ENCODE measurements at regions not wholly inside any gene's neighbourhood (a gene's known extent, or its start where the extent isn't known, plus 50 kb on each side); places are given as distances from the start of the nearest gene placed in this dataset.

DNA sequence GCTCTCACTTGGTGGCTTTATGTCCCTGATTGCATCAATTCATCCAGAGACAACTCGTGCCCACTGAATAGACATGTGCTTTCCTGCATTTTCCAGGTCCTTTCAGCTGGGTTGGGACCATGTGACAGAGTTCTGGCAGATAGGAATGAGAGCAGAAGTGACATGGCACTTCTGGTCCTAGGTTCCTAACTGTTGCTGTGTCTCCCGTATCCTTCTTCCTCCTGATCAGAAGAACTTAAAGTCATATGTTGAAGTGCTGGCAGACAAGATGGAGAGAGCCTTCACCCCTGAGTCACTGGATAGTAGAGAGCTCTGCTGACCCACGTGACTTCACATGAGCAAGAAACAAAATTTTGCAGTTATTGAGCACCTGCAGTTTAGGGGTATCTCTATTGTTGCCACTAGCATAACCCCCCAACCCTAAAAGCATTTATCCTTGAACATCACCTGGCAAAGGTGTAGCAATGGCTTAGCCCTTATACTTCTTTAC lies 80.0 kb downstream of the NREP start:
- no peak for DNase-seq

DNA sequence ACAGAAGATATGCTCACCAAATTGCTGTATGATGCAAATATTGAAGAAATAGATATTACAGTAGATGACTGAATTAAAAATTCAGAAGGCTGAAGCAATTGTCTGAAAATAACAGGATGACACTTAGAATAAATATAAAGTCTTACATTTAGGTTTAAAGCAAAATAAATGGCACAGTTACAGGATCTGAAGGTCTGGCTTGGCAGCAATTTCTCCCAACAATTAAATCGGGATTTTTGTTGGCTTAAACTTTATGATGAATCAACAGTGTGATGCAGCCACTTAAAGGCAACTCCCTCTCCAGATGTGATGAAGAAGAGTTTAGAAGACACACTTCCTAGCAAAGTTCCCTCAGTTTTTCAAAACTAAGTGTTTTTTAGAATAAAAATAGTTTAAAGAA lies 80.5 kb downstream of the NREP start:
- no peak for DNase-seq

DNA sequence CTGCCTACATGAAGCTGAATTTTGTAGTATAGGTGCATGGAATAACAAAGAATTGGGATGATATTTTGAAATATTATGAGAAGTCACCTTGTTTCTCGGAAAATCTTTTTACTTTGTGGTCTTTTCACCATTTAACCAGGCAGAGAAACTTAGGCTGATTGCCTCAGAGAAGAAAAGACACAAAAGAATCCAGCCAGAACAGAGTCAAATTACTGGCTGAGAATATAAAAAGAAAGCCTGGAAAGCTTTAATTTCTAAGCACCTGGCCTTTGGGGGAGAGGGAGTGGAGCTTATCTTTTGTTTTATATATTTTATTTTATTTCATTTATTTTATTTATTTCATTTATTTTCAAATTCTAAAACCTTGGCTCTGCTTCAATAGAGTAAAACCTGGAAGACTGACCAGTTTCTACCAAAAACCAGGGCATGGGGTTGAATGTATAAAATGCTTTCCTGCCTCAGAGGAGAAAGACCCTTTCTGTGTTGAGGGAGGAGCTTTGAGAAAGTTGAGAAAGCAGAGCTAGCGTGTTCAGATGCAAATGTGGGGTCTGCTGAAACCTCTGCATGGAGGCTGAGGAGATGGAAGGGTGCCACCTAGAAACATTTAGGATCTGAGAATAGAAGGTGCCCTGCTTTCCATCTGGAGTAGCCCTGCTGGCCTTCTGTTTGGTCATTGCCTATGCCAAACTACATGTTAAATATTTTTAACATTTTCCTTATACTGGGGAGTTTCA lies 81.6 kb downstream of the NREP start:
- no peak for DNase-seq

DNA sequence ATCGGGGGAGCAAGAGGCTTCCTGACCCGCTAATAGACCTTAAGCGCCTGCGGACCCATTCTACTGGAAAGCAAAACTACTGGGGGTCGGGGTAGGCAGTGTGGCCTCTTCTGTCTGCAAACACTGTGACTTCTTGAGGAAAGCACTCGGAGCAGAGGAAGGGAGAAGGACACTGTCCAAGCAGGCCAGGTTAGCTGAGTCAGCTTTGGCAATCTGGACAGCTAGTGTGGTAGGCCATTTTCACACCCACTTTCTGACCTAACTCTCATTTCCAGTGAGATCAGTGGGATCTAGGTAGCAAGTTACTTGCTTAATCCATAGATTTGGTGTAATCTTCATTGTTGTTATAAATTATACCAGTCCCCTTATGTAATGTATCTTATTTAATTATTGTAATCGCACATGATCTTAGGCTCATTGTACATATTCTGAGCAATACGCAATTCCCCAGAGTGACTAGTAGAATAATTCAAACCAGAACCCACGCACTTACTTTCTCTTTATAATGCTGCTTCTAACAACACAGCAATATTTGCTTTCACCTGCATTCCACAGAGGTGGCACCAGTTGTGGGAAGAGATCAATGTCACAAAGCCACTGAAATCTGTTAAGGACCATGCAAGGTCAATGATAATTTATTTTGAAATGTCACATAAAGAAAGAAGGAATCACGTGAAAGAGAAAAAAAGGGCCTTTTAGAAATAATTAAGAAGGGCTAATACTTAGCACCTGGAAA lies 82.9 kb downstream of the NREP start:
- DNase-seq, result no peak

DNA sequence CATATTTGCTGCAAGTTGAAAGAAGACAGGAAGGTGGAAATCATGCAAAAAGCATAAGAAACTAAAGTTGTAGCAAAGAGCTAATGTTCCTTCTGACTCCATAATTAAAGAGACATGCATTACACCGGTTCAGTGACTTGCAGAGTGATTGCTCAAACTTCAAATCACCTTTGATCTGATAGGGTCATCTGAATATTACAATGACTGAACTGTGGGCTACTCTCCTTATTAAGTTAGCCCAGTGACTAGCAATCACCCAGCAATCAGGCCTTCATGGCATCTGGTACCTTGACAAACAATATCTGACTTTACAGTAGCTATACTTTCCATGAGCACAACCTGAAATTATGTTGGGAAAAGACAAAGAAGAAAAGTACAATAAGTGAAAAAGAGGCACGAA lies 84.9 kb downstream of the NREP start:
- DNase-seq, result no peak

DNA sequence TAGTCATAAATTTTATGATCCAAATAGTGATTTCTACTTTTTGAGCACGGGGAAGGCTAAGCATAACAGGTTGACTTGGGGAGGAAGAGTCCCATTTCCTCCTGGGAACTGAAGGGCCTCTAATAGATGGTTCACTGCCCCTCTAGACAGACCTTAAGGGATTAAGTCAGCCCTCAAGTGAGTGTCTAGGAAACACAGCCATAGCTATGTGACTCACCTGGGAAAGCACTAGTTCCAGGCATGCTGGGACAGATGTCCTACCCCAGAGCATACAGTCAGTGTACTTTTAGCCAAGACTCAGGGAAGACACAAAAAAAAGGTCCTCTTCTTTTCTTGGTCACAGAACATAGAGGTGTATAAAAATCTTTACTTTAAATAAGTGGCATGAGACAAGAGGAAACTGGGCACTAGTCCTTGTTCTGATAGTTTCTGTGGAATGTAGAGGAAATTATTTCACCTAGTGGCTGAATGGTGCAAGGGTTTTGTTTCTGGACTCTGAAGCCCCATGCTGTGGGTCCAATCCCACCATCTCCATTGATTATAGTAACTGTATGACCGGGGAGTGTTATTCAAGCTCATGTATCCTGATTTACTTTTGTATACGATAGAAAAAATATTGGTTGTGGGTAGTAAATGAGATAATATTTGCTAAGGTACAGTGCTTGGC lies 86.0 kb downstream of the NREP start:
- no peak for DNase-seq

DNA sequence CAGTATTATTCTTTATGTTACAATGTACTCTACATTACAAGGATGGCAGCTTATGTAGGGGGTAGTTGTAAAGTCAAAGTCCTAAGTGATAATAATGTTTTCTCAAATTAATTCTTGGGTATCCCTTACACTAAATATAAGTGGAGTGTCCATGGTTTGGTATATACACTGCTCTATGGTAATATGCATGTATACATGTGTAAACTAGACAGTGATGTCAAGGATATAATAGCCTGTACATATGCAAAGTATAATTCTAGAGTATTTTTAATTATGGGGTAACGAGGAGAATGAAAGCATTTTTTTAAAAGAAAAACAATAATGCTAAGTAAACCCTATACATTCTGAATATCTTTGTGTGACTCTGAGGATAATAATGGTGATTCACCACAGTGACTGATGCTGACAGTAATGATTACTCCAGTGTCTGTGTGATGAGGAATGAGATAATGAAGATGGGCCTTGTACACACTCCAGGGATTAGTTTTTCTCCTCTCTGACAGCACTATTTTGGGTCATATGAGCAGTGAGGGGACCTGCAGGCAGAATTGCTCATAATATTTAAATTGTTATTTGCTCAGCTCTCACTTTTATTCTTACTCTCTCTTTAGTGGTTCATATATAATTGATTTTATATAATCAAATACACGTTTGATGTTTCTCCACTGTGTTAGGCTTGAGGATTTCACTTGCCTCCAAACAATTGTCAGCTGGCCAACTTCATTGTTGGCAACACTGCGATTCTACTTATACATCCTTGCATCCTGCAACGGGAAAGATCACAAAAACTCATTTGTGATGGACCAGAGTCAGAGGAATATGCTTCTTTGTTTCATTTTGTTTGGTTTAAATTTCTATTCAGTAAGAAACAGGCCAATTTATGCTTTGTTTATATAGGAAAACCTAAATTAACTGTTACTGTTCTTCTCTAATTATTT lies 88.2 kb downstream of the NREP start:
- no peak for DNase-seq

DNA sequence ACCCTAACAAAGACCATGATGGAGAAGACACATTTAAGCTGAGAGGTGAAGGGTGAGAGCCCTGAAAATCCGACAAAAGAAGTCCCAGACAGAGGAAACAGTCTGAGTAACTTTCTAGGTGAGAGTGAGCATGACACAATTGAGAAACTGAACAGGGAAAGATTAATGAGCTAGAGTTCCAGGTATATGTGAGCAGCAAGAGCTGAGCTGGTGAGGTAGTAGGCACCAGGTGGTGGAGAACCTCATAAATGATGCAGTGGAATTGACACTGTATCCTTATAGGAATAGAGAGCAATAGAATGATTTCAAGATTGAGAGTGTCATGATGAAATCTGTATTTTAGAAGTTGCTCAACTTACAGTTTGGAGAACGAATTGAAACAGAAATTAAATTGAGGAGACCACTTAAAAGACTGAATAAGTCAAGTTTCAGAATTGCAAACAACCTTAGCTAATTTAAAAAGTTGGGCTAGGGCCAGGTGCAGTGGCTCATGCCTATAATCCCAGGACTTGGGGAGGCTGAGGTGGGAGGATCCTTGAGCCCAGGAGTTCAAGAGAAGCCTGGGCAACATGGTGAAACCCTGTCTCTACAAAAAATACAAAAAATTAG lies 89.8 kb downstream of the NREP start:
- DNase-seq, result no peak

DNA sequence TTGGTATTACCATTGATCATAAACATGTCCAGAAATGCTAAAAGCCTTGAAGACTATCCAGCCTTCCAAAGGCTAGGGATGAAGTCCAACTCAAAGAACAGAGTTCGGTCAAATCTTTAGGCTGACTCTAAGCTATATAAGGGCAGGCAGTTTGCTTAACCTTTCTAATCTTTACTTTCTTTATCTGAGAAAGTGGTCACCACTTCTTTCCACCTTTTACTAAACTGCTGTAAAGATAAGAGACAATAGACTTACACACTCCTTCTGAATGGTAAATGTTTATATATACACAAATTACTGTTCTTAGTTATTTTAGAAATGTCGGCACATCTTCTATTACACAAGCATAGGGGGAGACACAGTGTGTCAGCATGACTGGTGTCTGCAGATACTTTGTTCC lies 100.4 kb downstream of the NREP start:
- no peak for DNase-seq

DNA sequence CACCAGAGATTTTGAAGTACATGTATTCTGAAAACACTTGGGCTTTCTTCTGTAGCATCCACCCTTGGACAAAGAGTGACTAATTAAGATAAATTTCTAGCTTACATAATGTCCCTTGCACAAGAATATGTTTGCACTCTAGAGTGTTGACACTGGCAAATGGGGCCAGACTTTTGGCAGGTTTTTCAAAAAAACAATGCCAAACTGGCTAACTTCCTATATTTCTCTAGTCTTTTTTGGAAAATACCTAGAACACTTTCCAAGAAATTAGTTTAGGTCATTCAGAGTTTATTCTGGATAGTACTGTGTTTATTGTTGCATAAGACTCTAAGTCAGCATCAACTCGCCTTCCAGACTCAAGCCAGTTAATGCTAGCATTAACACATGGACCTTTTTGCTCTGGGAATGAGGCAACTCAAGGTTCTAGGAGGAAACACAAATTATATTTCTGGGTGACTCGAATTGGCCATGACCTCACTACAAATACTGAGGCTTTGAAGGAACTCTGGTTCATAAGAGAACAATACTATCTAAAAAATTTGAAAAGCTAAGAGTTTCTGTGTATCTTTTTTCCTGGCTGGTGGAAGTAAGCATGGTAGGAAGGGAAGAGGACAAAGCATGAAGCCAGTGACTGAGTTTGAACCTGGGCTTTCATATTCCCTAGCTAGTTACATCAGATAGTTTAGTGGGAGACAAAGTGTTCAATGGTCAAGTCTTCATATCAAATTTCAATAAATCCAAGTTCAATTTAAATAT lies 101.6 kb downstream of the NREP start:
- DNase-seq, result no peak

DNA sequence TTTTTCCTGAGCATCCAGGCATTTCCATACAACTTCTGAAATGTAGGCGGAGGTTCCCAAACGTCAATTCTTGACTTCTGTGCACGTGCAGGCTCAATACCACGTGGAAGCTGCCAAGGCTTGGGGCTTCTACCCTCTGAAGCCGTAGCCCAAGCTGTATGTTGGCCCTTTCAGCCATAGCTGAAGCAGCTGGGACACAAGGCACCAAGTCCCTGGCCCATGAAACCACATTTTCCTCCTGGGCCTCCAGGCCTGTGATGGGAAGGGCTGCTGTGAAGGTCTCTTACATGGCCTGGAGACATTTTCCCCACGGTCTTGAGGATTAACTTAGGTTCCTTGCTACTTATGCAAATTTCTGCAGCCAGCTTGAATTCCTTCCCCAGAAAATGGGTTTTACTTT lies 103.6 kb downstream of the NREP start:
- DNase-seq, result no peak

DNA sequence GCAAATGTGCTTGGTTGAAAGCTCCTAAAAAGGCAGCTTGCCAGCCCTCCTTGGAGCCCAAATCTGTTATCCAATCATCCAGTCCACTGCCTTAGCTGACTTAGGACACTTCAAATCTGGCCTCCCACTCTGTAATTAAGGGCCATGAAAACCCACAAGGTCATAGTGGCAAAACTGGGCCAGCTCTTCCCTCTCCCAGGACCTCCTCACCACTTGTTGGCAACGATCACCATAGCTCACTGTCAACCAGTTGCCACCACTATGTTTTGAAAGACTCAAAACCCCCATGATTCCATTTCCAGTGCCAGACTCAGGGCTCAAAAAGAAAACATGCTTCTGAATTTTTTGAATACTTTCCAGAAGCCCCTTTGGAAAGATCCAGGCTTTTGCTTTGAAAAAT lies 107.5 kb downstream of the NREP start:
- DNase-seq, result no peak

DNA sequence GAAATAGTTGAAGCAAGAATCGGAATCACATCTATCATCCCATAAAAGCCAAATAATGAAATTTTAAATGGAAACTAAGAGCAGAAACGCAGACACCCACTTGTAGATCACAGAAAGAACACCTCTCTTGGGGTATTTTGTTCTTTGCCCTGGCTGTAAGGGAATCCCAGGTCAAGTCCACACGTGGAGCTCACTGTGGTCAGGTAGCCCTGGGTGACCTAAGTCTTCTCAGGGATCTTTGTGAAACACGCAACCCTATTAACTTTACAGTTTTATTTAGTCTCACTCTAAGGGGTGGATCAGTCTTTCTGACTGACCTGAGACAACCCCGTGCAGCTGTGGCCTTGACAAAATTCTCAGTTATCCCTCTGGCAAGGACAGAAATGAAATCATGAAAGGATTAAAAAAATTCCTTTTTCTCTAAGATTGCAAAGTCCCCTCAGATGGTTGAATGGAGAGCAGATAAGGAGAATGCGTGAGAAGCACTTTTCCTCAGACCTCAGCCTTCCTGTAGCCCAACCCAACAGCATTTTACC lies 111.6 kb downstream of the NREP start:
- DNase-seq, result no peak

DNA sequence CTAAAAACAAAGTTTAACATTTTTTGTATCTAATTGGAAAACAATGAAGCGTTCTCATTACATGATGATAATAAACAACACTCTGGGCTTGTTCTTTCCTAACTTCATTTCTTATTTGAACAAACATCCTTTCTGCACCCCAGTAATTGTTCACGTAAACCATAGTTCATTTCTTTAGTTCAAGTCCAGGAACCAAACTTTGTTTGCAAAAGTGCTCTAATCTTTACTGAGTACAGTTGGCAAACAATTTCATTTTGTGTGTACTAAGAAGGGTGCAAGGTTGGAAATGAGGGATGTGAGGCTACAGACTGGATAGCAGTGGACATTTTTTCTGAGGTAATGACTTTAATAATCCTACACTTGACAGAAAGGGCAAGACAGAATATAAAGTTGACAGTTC lies 113.5 kb downstream of the NREP start:
- no peak for DNase-seq

DNA sequence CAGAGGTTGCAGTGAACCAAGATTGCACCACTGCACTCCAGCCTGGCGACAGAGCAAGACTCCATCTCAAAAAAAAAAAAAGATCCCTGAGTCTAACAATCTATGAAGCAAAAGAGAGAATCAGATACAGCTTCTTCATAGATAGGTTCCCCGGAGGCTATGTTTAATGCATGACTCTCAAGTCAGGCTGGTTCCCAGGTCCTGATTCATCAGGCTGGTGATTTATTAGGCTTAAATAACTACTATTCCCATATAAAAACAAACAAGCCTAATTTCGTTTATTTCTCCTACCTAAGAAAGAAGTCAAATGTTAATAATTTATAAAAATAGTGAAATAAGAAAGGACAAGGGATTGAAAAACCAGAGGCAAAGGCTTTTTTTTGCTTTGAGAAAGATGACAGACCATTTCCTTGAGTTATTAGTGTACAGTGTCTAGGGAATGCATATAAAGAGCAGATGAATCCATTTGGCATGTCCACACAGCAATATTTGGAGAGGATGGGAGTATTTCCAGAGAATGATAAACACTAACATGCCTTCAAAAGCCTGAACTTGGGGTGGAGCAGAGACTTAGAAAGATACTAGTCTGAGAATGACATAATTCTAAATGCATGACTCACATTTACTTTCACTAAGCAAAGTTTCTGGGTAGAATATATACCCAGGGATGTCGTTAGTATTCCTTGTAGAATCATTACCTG lies 115.3 kb downstream of the NREP start:
- DNase-seq, result no peak

DNA sequence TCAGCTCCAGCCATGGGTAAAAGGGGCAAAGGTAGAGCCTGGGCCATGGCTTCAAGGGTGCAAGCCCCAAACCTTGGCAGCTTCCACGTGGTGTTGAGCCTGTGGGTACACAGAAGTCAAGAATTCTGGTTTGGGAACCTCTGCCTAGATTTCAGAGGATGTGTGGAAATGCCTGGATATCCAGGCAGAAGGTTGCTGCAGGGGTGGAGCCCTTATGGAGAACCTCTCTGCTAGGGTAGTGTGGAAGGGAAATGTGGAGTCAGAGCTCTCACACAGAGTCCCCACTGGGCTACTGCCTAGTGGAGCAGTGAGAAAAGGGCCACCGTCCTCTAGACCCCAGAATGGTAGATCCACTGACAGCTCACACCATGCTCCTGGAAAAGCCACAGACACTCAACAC lies 117.1 kb downstream of the NREP start:
- no peak for DNase-seq

DNA sequence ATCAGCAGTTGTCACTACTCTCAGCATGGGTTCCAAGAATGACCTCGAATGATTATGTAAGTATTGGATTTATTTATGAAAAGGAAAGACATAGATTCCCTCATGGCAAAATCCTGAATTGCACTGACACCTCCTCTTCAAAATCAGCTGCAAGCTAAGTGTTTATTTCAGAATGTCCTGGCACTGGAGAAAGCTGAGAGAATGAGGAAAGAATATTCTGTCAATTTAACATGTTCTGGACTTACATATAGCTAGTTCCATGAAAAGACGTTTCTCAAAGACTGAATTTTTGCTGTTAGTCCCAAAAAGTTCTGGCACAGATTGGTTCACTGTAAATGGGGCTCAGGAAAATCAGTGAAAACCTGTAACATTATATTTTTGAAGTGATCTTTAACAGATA lies 120.3 kb downstream of the NREP start:
- no peak for DNase-seq

DNA sequence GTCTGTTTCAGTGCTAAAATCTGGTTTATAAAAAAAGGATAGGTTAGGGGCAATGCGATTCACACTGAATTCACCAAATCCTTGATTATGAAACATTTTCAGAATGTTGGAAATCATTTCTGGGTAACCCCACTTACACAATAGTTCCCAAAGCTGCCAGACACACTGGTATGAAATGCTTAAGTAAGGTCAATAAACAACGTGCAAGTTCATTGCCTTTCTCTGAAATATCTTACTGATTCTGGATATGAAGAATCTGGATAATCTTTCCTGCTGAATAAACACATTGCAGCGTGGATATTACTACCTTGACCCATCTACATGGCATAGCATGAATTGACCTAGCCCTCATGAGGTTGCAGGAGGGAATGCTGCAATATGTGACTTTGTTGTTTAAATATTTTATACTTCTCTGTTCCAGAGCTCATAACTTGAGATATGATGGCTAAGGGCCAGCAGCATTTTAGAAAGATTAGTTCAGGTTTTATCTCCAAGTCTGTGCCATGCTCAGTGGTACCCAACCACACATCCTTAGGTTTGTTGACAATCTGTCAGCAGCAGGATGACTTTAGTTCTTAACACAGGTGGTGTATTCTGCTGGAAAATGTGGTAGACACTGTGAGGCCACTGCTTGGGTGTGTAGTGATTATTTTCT lies 121.0 kb downstream of the NREP start:
- DNase-seq, result no peak

DNA sequence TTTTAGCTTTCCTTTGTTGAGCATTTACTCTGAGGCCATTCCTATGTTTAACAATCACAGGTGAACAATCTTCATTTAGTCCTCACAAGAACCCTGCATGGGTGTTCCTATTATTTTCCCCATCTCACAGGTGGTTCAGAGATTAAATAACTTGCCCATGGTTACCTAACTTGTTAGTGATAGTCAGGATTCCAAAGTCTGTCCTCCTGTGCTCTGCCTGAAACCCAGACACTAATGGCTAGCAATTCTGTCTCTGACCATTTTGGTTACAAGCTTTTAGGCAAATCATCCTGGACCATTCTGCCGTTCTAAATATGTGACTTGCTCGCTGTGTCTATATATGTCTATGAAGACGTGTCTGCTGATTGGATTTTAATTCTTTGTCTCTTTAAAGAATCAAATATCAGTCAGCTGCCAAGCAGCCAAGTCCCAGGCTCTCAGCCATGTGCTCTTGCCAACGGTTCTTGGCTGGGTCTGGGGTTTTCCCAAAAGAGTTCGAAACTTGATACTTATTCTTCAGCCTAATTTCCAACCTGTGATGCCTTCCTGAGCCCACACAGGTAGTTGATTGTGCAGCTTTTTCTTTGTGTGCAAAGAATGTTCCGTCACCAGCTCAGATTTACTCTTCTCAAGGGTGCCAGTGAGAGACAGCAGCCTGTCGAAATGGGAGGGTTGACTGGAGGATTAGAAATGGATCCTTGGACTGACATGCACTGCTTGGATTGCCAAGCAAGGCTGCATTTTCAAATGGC lies 121.7 kb downstream of the NREP start:
- DNase-seq, result no peak
